Adipose tissue (tissue), 3 donors: ENCODE measurements at regions not wholly inside any gene's neighbourhood (a gene's known extent, or its start where the extent isn't known, plus 50 kb on each side); places are given as distances from the start of the nearest gene placed in this dataset.
"Not testable (repeated sequence)": the region's sequence is repeated elsewhere in the genome, so short reads cannot be mapped to it uniquely, and the experiment has no call there.

Experiments used
- H3K27ac ChIP-seq: one replicate; pipeline ENCODE4 v1.5.1; 2013; ENCODE audit warnings: low read depth, low read length
- WGBS, 3 donors: extraction: QIAGEN DNeasy Blood & Tissue Kit; methylation state at CpG; one replicate each; pipeline ENCODE4 v1.1.7; 2013; 5-methylcytosine and 5-hydroxymethylcytosine counted together
- donor health status: healthy with polysubstance abuse.
- donor health status: Bipolar disorder and iron deficiency.
- donor health status: healthy.

GRCh38 chr21:38902608-38903445, 97.1 kb downstream of the ETS2 start:
- 89 to 94% (median 94%) methylated on average over 9 of the region's 9 CpGs for WGBS, 3 donors
- H3K27ac ChIP-seq = no peak overlapping the region

- WGBS, 3 donors = 59 to 74% (median 74%) methylated on average over 2 of the region's 2 CpGs
- H3K27ac ChIP-seq = no peak overlapping the region
Observed at GRCh38 chr21:38900499-38900898, 94.8 kb downstream of the ETS2 start.

- 81 to 88% (median 86%) methylated on average over 6 of the region's 6 CpGs for WGBS, 3 donors
Observed at GRCh38 chr21:38899985-38900384, 94.3 kb downstream of the ETS2 start.

GRCh38 chr21:38899277-38899947, 93.7 kb downstream of the ETS2 start:
- WGBS, 3 donors = 59 to 82% (median 61%) methylated on average over 3 of the region's 3 CpGs
- H3K27ac ChIP-seq = no peak overlapping the region

More at GRCh38 chr21:38899985-38900384, 94.3 kb downstream of the ETS2 start:
- H3K27ac ChIP-seq = not testable (repeated sequence)

- H3K27ac ChIP-seq = no peak overlapping the region
- 60 to 74% (median 61%) methylated on average over 5 of the region's 5 CpGs for WGBS, 3 donors
Observed at GRCh38 chr21:38898422-38899096, 92.8 kb downstream of the ETS2 start.

- WGBS, 3 donors = 55 to 68% (median 66%) methylated on average over 6 of the region's 6 CpGs
Observed at GRCh38 chr21:38897532-38898421, 92.0 kb downstream of the ETS2 start.

GRCh38 chr21:38894899-38895298, 89.2 kb downstream of the ETS2 start:
- H3K27ac ChIP-seq = no peak overlapping the region
- WGBS, 3 donors = 79 to 99% (median 97%) methylated on average over 3 of the region's 3 CpGs

More at GRCh38 chr21:38897532-38898421, 92.0 kb downstream of the ETS2 start:
- H3K27ac ChIP-seq = no peak overlapping the region

GRCh38 chr21:38888991-38889561, 83.3 kb downstream of the ETS2 start:
- WGBS, 3 donors = 37 to 53% (median 44%) methylated on average over 2 of the region's 2 CpGs
- no peak overlapping the region for H3K27ac ChIP-seq

GRCh38 chr21:38887749-38888148, 82.0 kb downstream of the ETS2 start:
- 70 to 92% (median 88%) methylated on average over 2 of the region's 2 CpGs for WGBS, 3 donors
- H3K27ac ChIP-seq = no peak overlapping the region

GRCh38 chr21:38887062-38887686, 81.4 kb downstream of the ETS2 start:
- H3K27ac ChIP-seq = no peak overlapping the region
- WGBS, 3 donors = 76 to 84% (median 83%) methylated on average over 5 of the region's 5 CpGs

- no peak overlapping the region for H3K27ac ChIP-seq
- 95 to 97% (median 97%) methylated on average over 1 of the region's 1 CpG for WGBS, 3 donors
Observed at GRCh38 chr21:38885909-38886308, 80.2 kb downstream of the ETS2 start.

- no peak overlapping the region for H3K27ac ChIP-seq
- 74 to 94% (median 77%) methylated on average over 3 of the region's 3 CpGs for WGBS, 3 donors
Observed at GRCh38 chr21:38884440-38884839, 78.7 kb downstream of the ETS2 start.

GRCh38 chr21:38883142-38883541, 77.4 kb downstream of the ETS2 start:
- H3K27ac ChIP-seq = no peak overlapping the region

GRCh38 chr21:38881131-38881530, 75.4 kb downstream of the ETS2 start:
- H3K27ac ChIP-seq = no peak overlapping the region

- WGBS, 3 donors = 92 to 96% (median 94%) methylated on average over 6 of the region's 6 CpGs
- H3K27ac ChIP-seq = no peak overlapping the region
Observed at GRCh38 chr21:38880577-38880966, 74.8 kb downstream of the ETS2 start.

- H3K27ac ChIP-seq = no peak overlapping the region
- 60 to 72% (median 66%) methylated on average over 4 of the region's 4 CpGs for WGBS, 3 donors
Observed at GRCh38 chr21:38879912-38880576, 74.3 kb downstream of the ETS2 start.
